CD4-positive, alpha-beta T cell (primary cell): ENCODE measurements at regions not wholly inside any gene's neighbourhood (a gene's known extent, or its start where the extent isn't known, plus 50 kb on each side); places are given as distances from the start of the nearest gene placed in this dataset.

Experiments used
- ATAC-seq: fragments of 200-7000 bp; cut with Tn5 transposase; one replicate; pipeline ENCODE4 v1.10.0; 2022; ENCODE audit warnings: mild to moderate bottlenecking; ENCODE audit not compliant: poor library complexity
- CTCF ChIA-PET: fragments of 350-600 bp; sonication (Branson Sonifier 250); formaldehyde crosslinking; loops from one replicate; lab custom pipeline; 2021; ENCODE audit warnings: antibody characterized with exemption, inconsistent platforms; lab: Charles Lee
- POLR2A ChIA-PET: fragments of 350-600 bp; sonication (Branson Sonifier 250); formaldehyde crosslinking; loops from one replicate; lab custom pipeline; 2021; ENCODE audit warnings: antibody characterized with exemption, inconsistent platforms; lab: Charles Lee
- DNase-seq, 14 experiments: peaks; one replicate each; pipeline ENCODE4 v3.0.0-alpha.2; 2013 to 2020; ENCODE audit warnings: mixed read lengths in 2 of 14
- H3K27ac ChIP-seq, 2 donors: one replicate each; pipeline versions ENCODE4 v1.5.1 to v1.7.0; 2013; ENCODE audit warnings: low read length in 2 of 2, low read depth in 1 of 2, mild to moderate bottlenecking in 1 of 2
- H3K27me3 ChIP-seq, 2 experiments: 1 replicate in 1 of 2; 2 replicates in 1 of 2; pipeline versions ENCODE4 v1.6.1 to v1.7.0; 2013; ENCODE audit warnings: low read length in 2 of 2, control low read depth in 1 of 2, mild to moderate bottlenecking in 1 of 2, moderate library complexity in 1 of 2; ENCODE audit not compliant: insufficient read depth in 2 of 2, control insufficient read depth in 1 of 2
- H3K36me3 ChIP-seq: one replicate; pipeline ENCODE4 v1.6.1; 2013; ENCODE audit warnings: low read length, control low read depth; ENCODE audit not compliant: insufficient read depth
- H3K4me1 ChIP-seq: one replicate; pipeline ENCODE4 v1.6.1; 2013; ENCODE audit warnings: low read length, control low read depth; ENCODE audit not compliant: insufficient read depth
- H3K4me3 ChIP-seq: one replicate; pipeline ENCODE4 v1.5.1; 2013; ENCODE audit warnings: mild to moderate bottlenecking, low read length, moderate library complexity
- H3K9me3 ChIP-seq, 2 experiments: 1 replicate in 1 of 2; 2 replicates in 1 of 2; pipeline versions ENCODE4 v1.6.1 to v1.7.0; 2013; ENCODE audit warnings: low read length in 2 of 2, mild to moderate bottlenecking in 2 of 2, control low read depth in 1 of 2, moderate library complexity in 1 of 2; ENCODE audit not compliant: control insufficient read depth in 1 of 2, insufficient read depth in 1 of 2
- H3K27ac Mint-ChIP-seq: one replicate; pipeline ENCODE4 v1.8.0; 2020; ENCODE audit warnings: mixed read lengths
- H3K27me3 Mint-ChIP-seq: one replicate; pipeline ENCODE4 v1.8.0; 2021; ENCODE audit warnings: mixed read lengths
- H3K36me3 Mint-ChIP-seq: one replicate; pipeline ENCODE4 v1.8.0; 2021; ENCODE audit warnings: low read depth, mixed read lengths
- H3K4me1 Mint-ChIP-seq: one replicate; pipeline ENCODE4 v1.8.0; 2021; ENCODE audit warnings: low read depth, mixed read lengths
- H3K4me3 Mint-ChIP-seq: one replicate; pipeline ENCODE4 v1.8.0; 2020; ENCODE audit warnings: mild to moderate bottlenecking, mixed read lengths
- H3K9me3 Mint-ChIP-seq: one replicate; pipeline ENCODE4 v1.8.0; 2020; ENCODE audit warnings: mixed read lengths
- intact Hi-C, 2 experiments: fragments of 100-400 bp; cut with DNase I in 1 of 2; cut with micrococcal nuclease in 1 of 2; formaldehyde crosslinking; loops; one replicate each; pipeline versions ENCODE4 v1.15.1 to v1.9.0; 2023 to 2025; cut with DNase I, micrococcal nuclease
- TF ChIP-seq, protein P1 (sequence below): fragments of 200-600 bp; IDR thresholded peaks from one replicate; pipeline ENCODE4 v1.8.0; 2022; ENCODE audit warnings: antibody characterized with exemption, mild to moderate bottlenecking

DNA sequence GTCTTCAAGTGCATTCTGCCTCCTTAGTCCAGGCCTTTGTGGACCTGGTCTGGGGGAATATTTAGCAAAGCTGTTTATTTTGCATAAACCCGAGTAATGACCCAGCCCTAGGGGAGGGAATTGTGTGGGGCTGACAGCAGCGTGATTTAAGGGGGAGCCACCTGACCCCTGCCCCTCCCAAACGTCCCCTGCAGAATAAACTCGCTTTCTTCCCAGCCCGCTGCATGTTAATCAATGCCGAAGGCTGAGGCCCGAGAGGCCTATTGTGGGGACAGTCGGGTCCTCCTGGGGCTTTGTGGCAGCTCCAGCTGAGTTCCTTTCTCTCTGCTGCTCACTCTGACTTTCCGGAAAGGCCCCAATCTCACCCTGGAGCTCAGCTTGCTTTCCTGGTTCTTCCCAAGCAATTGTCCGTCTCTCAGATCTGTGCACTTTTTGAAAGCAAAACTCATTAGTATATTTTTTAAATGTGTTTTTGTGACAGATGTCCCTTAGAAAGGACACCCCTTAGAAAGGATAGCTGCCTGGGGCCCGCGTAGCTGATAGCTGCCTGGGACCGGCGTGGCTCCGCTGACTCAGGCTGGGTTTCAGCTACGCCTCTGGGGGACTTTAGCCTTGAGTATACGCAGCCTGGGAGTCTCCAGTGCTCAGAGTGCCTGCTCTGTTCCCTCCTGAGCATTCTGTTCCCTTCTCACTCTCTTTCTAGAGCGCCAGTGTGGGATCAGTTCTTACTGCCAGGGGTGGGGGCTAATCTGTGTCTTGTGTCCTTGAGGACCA lies 158.3 kb downstream of the GLI2 start:
- H3K4me1 Mint-ChIP-seq: no peaks in the 10 kb centered on the region
- TF ChIP-seq, protein P1, sequence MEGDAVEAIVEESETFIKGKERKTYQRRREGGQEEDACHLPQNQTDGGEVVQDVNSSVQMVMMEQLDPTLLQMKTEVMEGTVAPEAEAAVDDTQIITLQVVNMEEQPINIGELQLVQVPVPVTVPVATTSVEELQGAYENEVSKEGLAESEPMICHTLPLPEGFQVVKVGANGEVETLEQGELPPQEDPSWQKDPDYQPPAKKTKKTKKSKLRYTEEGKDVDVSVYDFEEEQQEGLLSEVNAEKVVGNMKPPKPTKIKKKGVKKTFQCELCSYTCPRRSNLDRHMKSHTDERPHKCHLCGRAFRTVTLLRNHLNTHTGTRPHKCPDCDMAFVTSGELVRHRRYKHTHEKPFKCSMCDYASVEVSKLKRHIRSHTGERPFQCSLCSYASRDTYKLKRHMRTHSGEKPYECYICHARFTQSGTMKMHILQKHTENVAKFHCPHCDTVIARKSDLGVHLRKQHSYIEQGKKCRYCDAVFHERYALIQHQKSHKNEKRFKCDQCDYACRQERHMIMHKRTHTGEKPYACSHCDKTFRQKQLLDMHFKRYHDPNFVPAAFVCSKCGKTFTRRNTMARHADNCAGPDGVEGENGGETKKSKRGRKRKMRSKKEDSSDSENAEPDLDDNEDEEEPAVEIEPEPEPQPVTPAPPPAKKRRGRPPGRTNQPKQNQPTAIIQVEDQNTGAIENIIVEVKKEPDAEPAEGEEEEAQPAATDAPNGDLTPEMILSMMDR: no peak
- intact Hi-C loops: no loop called here

DNA sequence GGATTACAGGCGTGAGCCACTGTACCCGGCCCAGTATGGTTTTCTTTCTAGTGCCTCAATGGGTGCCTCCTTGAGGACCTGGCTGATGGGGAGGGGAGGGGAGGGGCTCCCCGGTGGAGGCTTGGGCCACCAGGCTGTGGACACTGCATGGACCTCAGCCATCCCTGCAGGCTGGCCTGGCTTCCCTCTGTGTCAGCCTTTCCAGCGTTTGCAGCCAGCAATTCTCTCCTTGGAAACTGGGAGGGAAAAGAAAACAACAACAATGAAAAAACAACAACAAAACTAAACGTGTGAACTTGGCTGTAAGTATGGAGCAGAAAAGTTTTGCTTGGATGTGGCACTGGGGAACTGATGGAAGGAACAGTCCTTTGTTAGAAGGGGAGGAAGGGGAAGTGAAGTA lies 159.3 kb downstream of the GLI2 start:
- H3K27me3 ChIP-seq: no peaks in the 10 kb centered on the region
- CTCF ChIA-PET: no interaction called here

More for the DNA sequence above, 158.3 kb downstream of the GLI2 start:
- no peaks in the 10 kb centered on the region for H3K4me1 ChIP-seq
- H3K36me3 ChIP-seq: no peaks in the 10 kb centered on the region
- no peak overlapping the region for H3K4me3 ChIP-seq
- DNase-seq (no peak), ATAC-seq (no peak)
- H3K27ac Mint-ChIP-seq: no peak overlapping the region
- H3K36me3 Mint-ChIP-seq: no peaks in the 10 kb centered on the region
- no peak overlapping the region for H3K27ac ChIP-seq
- ChIA-PET POLR2A (no interaction called here), CTCF (no interaction called here)
- no peaks in the 10 kb centered on the region for H3K9me3 Mint-ChIP-seq
- no peak overlapping the region for H3K4me3 Mint-ChIP-seq
- H3K27me3 Mint-ChIP-seq: no peaks in the 10 kb centered on the region
- no peaks in the 10 kb centered on the region for H3K9me3 ChIP-seq
- no peaks in the 10 kb centered on the region for H3K27me3 ChIP-seq

DNA sequence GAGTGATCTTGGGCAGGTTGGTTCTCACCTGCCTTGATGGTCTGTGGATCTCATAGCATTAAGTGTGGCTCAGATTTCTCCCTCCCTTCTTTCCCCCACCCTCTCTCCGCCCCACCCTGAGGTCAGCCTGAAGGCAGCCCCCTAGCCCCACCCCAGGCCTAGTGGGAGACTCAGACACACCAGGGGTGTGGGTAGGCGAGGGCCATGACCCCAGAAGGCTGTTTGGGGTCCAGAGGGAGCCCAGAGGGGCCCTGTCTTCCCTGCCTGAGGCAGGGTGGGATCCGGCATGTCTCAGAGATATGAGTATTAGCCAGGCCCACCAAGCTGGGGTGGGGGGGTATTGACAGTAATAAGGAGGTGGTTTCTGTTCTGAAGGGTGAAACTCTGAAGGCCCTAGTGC lies 160.5 kb downstream of the GLI2 start:
- TF ChIP-seq, protein P1: no peak
- no peaks in the 10 kb centered on the region for H3K36me3 Mint-ChIP-seq
- ChIA-PET CTCF (no interaction called here), POLR2A (no interaction called here)
- no peaks in the 10 kb centered on the region for H3K36me3 ChIP-seq
- H3K9me3 ChIP-seq: no peaks in the 10 kb centered on the region
- H3K4me3 Mint-ChIP-seq: no peak overlapping the region
- H3K27ac ChIP-seq: no peak overlapping the region
- no peaks in the 10 kb centered on the region for H3K4me1 Mint-ChIP-seq
- DNase-seq (no peak), ATAC-seq (no peak)
- H3K27me3 ChIP-seq: no peaks in the 10 kb centered on the region
- no peaks in the 10 kb centered on the region for H3K27me3 Mint-ChIP-seq
- no peaks in the 10 kb centered on the region for H3K4me1 ChIP-seq
- no peaks in the 10 kb centered on the region for H3K9me3 Mint-ChIP-seq
- intact Hi-C loops: no loop called here
- no peak overlapping the region for H3K4me3 ChIP-seq
- H3K27ac Mint-ChIP-seq: no peak overlapping the region

More for the DNA sequence above, 159.3 kb downstream of the GLI2 start:
- ATAC-seq (no peak), DNase-seq (no peak)
- POLR2A ChIA-PET: no interaction called here
- Mint-ChIP-seq H3K36me3 (no peaks in the 10 kb centered on the region), H3K4me3 (no peak overlapping the region), H3K27me3 (no peaks in the 10 kb centered on the region), H3K4me1 (no peaks in the 10 kb centered on the region), H3K9me3 (no peaks in the 10 kb centered on the region), H3K27ac (no peak overlapping the region)
- no peak overlapping the region for H3K4me3 ChIP-seq
- TF ChIP-seq, protein P1: no peak
- H3K4me1 ChIP-seq: no peaks in the 10 kb centered on the region
- no peaks in the 10 kb centered on the region for H3K36me3 ChIP-seq
- H3K9me3 ChIP-seq: no peaks in the 10 kb centered on the region
- intact Hi-C loops: no loop called here
- no peak overlapping the region for H3K27ac ChIP-seq
